Ammon's horn (tissue), 1 donor: ENCODE measurements at regions not wholly inside any gene's neighbourhood (a gene's known extent, or its start where the extent isn't known, plus 50 kb on each side); places are given as distances from the start of the nearest gene placed in this dataset.

ENCODE experiments used
- DNase-seq: peaks from one replicate; pipeline ENCODE4 v3.0.0-alpha.2; 2016; ENCODE audit warnings: low spot score

GRCh38 chr1:4273243-4273642 lies 373.2 kb upstream of the C1orf174 start:
- no peak for DNase-seq

GRCh38 chr1:4273747-4274146 lies 373.7 kb upstream of the C1orf174 start:
- no peak for DNase-seq

GRCh38 chr1:4275083-4275482 lies 375.0 kb upstream of the C1orf174 start:
- DNase-seq = no peak

GRCh38 chr1:4276238-4276637 lies 376.2 kb upstream of the C1orf174 start:
- no peak for DNase-seq

- no peak for DNase-seq
Measured at GRCh38 chr1:4277598-4277997, 376.8 kb upstream of the AJAP1 start.

GRCh38 chr1:4284976-4285375 lies 369.4 kb upstream of the AJAP1 start:
- no peak for DNase-seq

- DNase-seq = no peak
Measured at GRCh38 chr1:4292861-4293260, 361.5 kb upstream of the AJAP1 start.

- DNase-seq = no peak
Measured at GRCh38 chr1:4298361-4299083, 355.9 kb upstream of the AJAP1 start.

GRCh38 chr1:4301007-4301406 lies 353.4 kb upstream of the AJAP1 start:
- DNase-seq = no peak

- DNase-seq = no peak
Measured at GRCh38 chr1:4303303-4303702, 351.1 kb upstream of the AJAP1 start.

- DNase-seq = no peak
Measured at GRCh38 chr1:4305526-4306301, 348.7 kb upstream of the AJAP1 start.

- DNase-seq = no peak
Measured at GRCh38 chr1:4306559-4307467, 347.6 kb upstream of the AJAP1 start.

- no peak for DNase-seq
Measured at GRCh38 chr1:4307468-4307845, 347.0 kb upstream of the AJAP1 start.

GRCh38 chr1:4307911-4308545 lies 346.4 kb upstream of the AJAP1 start:
- DNase-seq = no peak

- DNase-seq = no peak
Measured at GRCh38 chr1:4308806-4309205, 345.6 kb upstream of the AJAP1 start.

GRCh38 chr1:4309676-4310320 lies 344.6 kb upstream of the AJAP1 start:
- DNase-seq = no peak

- no peak for DNase-seq
Measured at GRCh38 chr1:4310396-4310923, 343.9 kb upstream of the AJAP1 start.

- no peak for DNase-seq
Measured at GRCh38 chr1:4312024-4312423, 342.4 kb upstream of the AJAP1 start.

- DNase-seq = no peak
Measured at GRCh38 chr1:4315202-4315601, 339.2 kb upstream of the AJAP1 start.

- no peak for DNase-seq
Measured at GRCh38 chr1:4317207-4317606, 337.2 kb upstream of the AJAP1 start.

GRCh38 chr1:4318720-4319119 lies 335.7 kb upstream of the AJAP1 start:
- no peak for DNase-seq
